ENCODE measurements at regions not wholly inside any gene's neighbourhood (a gene's known extent, or its start where the extent isn't known, plus 50 kb on each side); places are given as distances from the start of the nearest gene placed in this dataset.

GRCh38 chr11:28495333-28495732, 387.1 kb downstream of the METTL15 start:
- no peak for DNase-seq (ENCODE audit: extremely low read depth, insufficient read length)
- TF ChIP-seq, protein P1, sequence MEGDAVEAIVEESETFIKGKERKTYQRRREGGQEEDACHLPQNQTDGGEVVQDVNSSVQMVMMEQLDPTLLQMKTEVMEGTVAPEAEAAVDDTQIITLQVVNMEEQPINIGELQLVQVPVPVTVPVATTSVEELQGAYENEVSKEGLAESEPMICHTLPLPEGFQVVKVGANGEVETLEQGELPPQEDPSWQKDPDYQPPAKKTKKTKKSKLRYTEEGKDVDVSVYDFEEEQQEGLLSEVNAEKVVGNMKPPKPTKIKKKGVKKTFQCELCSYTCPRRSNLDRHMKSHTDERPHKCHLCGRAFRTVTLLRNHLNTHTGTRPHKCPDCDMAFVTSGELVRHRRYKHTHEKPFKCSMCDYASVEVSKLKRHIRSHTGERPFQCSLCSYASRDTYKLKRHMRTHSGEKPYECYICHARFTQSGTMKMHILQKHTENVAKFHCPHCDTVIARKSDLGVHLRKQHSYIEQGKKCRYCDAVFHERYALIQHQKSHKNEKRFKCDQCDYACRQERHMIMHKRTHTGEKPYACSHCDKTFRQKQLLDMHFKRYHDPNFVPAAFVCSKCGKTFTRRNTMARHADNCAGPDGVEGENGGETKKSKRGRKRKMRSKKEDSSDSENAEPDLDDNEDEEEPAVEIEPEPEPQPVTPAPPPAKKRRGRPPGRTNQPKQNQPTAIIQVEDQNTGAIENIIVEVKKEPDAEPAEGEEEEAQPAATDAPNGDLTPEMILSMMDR (IDR thresholded peaks at IDR 0.05; ENCODE audit: insufficient read depth, low read length, poor library complexity, severe bottlenecking): no peak
- H3K36me3 ChIP-seq (ENCODE audit: control insufficient read depth, insufficient read depth, low read length): no peaks in the 10 kb centered on the region
- no peaks in the 10 kb centered on the region for H3K27me3 ChIP-seq (replicated peaks; ENCODE audit: control insufficient read depth, insufficient read depth, low read length)
- H3K4me3 ChIP-seq (replicated peaks; ENCODE audit: low read depth, low read length): no peak overlapping the region

- DNase-seq (ENCODE audit: extremely low read depth, insufficient read length): no peak
- TF ChIP-seq, protein P1 (IDR thresholded peaks at IDR 0.05; ENCODE audit: insufficient read depth, low read length, poor library complexity, severe bottlenecking): no peak
- no peak overlapping the region for H3K4me3 ChIP-seq (replicated peaks; ENCODE audit: low read depth, low read length)
- no peaks in the 10 kb centered on the region for H3K36me3 ChIP-seq (ENCODE audit: control insufficient read depth, insufficient read depth, low read length)
- no peaks in the 10 kb centered on the region for H3K27me3 ChIP-seq (replicated peaks; ENCODE audit: control insufficient read depth, insufficient read depth, low read length)
Observed at GRCh38 chr11:28491431-28491830, 383.2 kb downstream of the METTL15 start.

DNA sequence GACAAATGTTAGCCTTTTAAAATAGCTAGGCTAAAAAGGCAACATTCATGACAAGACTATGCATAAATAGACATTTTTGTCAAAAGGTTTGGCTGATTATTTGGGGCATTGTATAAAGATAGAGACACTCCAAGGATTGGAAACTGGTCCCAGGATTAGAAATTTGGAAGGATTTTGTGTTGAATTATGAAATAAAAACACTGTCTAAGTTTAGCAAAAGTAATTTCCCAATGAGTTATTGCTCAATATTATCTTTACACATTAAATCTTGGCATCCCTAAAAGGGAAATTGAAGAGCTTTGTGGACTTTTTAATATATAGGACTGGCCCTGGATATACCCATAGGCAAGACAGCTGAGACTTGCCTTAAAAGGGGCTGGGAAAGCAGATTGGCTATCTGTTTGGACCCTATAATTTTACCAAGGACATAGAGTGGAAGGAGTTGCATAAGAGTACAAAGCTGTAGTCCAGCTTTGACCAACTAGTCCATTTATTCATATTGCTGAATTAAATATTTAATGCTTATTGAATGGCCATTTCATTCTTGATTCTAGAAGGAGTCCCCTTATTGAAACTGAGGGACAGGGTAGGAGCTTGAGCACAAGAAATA, 382.7 kb downstream of the METTL15 start:
- Histone ChIP-seq H3K27me3 (replicated peaks; ENCODE audit: control insufficient read depth, insufficient read depth, low read length) (no peaks in the 10 kb centered on the region), H3K36me3 (ENCODE audit: control insufficient read depth, insufficient read depth, low read length) (no peaks in the 10 kb centered on the region), H3K4me3 (replicated peaks; ENCODE audit: low read depth, low read length) (no peak overlapping the region)
- TF ChIP-seq, protein P1 (IDR thresholded peaks at IDR 0.05; ENCODE audit: insufficient read depth, low read length, poor library complexity, severe bottlenecking): no peak
- no peak for DNase-seq (ENCODE audit: extremely low read depth, insufficient read length)

DNA sequence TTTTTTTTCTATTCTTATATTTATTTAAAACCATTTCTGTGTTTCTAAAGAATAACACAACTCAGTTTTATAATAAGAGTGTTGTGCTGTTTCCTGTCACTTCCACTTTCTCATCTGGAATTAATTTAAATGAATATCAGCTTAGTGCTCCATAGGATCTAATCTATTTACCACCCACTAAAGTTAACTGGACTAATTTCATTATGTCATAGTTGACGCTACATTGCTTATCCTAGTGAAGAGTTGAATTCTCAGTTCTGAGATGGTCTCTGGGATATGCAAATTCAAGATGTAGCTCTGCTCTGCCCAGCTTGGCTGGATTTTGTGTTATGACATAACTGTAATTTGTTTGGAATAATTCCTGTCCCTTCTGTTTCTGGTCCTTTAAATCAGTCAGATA, 380.1 kb downstream of the METTL15 start:
- Histone ChIP-seq H3K27me3 (replicated peaks; ENCODE audit: control insufficient read depth, insufficient read depth, low read length) (no peaks in the 10 kb centered on the region), H3K36me3 (ENCODE audit: control insufficient read depth, insufficient read depth, low read length) (no peaks in the 10 kb centered on the region), H3K4me3 (replicated peaks; ENCODE audit: low read depth, low read length) (no peak overlapping the region)
- DNase-seq (ENCODE audit: extremely low read depth, insufficient read length): no peak
- TF ChIP-seq, protein P1 (IDR thresholded peaks at IDR 0.05; ENCODE audit: insufficient read depth, low read length, poor library complexity, severe bottlenecking): no peak

DNA sequence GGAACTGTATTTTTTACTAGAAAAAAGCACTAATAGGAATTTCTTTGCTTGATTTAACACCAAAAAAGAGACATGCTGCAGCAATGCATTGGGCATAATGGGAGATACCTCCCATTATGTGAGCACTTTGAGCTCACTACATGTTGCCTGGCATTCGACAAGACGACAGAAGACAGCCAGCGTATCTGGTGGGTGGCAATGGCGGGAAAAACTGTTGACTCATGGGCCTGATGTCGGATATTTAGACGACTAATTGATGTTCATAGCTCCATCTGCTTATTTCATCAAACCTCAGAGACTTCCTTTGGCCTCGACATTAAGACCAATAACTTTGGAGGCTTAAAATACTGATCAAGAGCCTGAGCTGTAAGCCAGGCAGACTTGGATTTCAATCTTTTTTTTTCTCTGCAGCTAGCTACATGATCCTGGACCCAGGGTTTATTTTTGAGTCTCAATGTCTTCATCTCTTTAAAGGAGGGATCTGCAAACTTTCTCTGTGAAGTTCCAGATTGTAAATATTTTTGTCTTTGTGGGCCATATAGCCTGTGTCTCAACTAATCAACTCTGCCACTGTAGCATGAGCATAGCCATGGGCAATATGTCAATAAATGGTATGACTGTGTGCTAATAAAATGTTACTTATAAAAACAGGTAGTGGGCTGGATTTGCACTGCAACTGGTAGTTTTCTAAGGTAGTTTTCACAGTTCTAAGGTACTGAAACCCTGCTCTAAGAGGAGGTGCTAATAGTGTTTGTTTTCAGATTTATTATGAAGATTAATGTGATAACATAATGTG, 375.1 kb downstream of the METTL15 start:
- H3K36me3 ChIP-seq (ENCODE audit: control insufficient read depth, insufficient read depth, low read length): no peaks in the 10 kb centered on the region
- no peak for DNase-seq (ENCODE audit: extremely low read depth, insufficient read length)
- no peak overlapping the region for H3K4me3 ChIP-seq (replicated peaks; ENCODE audit: low read depth, low read length)
- H3K27me3 ChIP-seq (replicated peaks; ENCODE audit: control insufficient read depth, insufficient read depth, low read length): no peaks in the 10 kb centered on the region
- TF ChIP-seq, protein P1 (IDR thresholded peaks at IDR 0.05; ENCODE audit: insufficient read depth, low read length, poor library complexity, severe bottlenecking): no peak
